ENCODE measurements at regions not wholly inside any gene's neighbourhood (a gene's known extent, or its start where the extent isn't known, plus 50 kb on each side); places are given as distances from the start of the nearest gene placed in this dataset.
"Not testable (repeated sequence)": the region's sequence is repeated elsewhere in the genome, so short reads cannot be mapped to it uniquely, and the experiment has no call there.

DNA sequence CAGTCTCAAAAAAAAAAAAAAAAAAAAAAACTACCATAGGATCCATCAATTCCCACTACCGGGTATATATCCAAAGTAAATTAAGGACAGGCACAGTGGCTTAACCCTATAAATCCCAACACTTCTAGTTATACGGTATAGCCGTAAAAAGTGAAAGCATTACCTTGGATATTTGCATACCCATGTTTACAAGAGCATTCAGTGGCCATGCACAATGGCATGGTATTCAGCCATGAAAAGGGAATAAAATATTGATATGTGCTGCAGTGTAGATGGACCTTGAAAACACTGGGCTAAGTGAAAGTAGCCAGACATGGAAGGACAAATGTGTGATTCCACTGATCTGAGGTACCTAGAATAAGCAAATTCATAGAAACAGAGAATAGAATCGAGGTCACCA, 111.8 kb upstream of the CAB39 start (continued):
- TF ChIP-seq, protein P1, sequence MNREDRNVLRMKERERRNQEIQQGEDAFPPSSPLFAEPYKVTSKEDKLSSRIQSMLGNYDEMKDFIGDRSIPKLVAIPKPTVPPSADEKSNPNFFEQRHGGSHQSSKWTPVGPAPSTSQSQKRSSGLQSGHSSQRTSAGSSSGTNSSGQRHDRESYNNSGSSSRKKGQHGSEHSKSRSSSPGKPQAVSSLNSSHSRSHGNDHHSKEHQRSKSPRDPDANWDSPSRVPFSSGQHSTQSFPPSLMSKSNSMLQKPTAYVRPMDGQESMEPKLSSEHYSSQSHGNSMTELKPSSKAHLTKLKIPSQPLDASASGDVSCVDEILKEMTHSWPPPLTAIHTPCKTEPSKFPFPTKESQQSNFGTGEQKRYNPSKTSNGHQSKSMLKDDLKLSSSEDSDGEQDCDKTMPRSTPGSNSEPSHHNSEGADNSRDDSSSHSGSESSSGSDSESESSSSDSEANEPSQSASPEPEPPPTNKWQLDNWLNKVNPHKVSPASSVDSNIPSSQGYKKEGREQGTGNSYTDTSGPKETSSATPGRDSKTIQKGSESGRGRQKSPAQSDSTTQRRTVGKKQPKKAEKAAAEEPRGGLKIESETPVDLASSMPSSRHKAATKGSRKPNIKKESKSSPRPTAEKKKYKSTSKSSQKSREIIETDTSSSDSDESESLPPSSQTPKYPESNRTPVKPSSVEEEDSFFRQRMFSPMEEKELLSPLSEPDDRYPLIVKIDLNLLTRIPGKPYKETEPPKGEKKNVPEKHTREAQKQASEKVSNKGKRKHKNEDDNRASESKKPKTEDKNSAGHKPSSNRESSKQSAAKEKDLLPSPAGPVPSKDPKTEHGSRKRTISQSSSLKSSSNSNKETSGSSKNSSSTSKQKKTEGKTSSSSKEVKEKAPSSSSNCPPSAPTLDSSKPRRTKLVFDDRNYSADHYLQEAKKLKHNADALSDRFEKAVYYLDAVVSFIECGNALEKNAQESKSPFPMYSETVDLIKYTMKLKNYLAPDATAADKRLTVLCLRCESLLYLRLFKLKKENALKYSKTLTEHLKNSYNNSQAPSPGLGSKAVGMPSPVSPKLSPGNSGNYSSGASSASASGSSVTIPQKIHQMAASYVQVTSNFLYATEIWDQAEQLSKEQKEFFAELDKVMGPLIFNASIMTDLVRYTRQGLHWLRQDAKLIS (CRISPR knock-in tag; IDR thresholded peaks at IDR 0.05; ENCODE audit: borderline replicate concordance) = no peak
- TF ChIP-seq NR1H2 (CRISPR knock-in tag; IDR thresholded peaks at IDR 0.05) = no peak
- TF ChIP-seq ZNF232 (CRISPR knock-in tag; IDR thresholded peaks at IDR 0.05) = no peak
- no peak for TF ChIP-seq RELA (CRISPR knock-in tag; IDR thresholded peaks at IDR 0.05; ENCODE audit: borderline replicate concordance)
- TF ChIP-seq, protein P2, sequence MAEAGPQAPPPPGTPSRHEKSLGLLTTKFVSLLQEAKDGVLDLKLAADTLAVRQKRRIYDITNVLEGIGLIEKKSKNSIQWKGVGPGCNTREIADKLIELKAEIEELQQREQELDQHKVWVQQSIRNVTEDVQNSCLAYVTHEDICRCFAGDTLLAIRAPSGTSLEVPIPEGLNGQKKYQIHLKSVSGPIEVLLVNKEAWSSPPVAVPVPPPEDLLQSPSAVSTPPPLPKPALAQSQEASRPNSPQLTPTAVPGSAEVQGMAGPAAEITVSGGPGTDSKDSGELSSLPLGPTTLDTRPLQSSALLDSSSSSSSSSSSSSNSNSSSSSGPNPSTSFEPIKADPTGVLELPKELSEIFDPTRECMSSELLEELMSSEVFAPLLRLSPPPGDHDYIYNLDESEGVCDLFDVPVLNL (CRISPR knock-in tag; IDR thresholded peaks at IDR 0.05; ENCODE audit: borderline replicate concordance, low read depth) = no peak

DNA sequence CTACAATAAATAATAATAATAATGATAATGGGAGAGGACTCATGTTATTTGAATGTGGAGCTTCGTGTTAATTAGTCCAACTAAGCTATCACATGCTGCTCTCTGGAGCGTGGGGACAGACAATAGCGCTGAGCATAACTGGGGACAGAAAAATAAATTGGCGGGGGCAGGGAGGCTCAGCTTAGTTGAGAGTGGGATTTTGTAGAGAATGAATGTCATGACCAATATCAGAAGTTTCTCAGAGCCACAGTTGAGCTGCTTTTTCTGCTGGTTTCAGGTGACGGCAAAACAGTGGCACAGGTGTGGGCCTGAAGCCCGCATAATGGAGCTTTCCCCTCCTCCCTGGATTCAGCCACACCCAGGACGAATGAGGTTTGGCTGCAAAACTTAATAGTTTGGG, 111.1 kb upstream of the CAB39 start:
- no peak overlapping the region for H3K27ac Mint-ChIP-seq
- ATAC-seq = no peak
- no peaks in the 10 kb centered on the region for H3K27me3 Mint-ChIP-seq (ENCODE audit: low read depth)
- ChIA-PET CTCF (interaction anchor here (0.6 to 2.3 kb wide), 2 partner anchors 9 to 534 kb away, joined by 3 to 6 read pairs; no protein-coding TSS in a partner anchor), POLR2A (no interaction called here)
- peaks cover 5% of the 10 kb centered on the region for H3K4me1 Mint-ChIP-seq
- no peak for DNase-seq (ENCODE audit: low spot score)
- peaks cover 4% of the 10 kb centered on the region for H3K36me3 Mint-ChIP-seq
- no peak overlapping the region for H3K4me3 Mint-ChIP-seq
- H3K9me3 Mint-ChIP-seq = peaks cover 11% of the 10 kb centered on the region
- TF ChIP-seq, protein P3, sequence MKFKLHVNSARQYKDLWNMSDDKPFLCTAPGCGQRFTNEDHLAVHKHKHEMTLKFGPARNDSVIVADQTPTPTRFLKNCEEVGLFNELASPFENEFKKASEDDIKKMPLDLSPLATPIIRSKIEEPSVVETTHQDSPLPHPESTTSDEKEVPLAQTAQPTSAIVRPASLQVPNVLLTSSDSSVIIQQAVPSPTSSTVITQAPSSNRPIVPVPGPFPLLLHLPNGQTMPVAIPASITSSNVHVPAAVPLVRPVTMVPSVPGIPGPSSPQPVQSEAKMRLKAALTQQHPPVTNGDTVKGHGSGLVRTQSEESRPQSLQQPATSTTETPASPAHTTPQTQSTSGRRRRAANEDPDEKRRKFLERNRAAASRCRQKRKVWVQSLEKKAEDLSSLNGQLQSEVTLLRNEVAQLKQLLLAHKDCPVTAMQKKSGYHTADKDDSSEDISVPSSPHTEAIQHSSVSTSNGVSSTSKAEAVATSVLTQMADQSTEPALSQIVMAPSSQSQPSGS (CRISPR knock-in tag; IDR thresholded peaks at IDR 0.05; ENCODE audit: borderline replicate concordance, low read depth) = no peak
- TF ChIP-seq RORB (CRISPR knock-in tag; IDR thresholded peaks at IDR 0.05) (no peak), ZNF263 (CRISPR knock-in tag; IDR thresholded peaks at IDR 0.05; ENCODE audit: low read depth) (no peak), CBFB (CRISPR knock-in tag; IDR thresholded peaks at IDR 0.05; ENCODE audit: low read depth) (no peak), MXD4 (CRISPR knock-in tag; IDR thresholded peaks at IDR 0.05; ENCODE audit: borderline replicate concordance) (no peak)
- TF ChIP-seq, protein P4, sequence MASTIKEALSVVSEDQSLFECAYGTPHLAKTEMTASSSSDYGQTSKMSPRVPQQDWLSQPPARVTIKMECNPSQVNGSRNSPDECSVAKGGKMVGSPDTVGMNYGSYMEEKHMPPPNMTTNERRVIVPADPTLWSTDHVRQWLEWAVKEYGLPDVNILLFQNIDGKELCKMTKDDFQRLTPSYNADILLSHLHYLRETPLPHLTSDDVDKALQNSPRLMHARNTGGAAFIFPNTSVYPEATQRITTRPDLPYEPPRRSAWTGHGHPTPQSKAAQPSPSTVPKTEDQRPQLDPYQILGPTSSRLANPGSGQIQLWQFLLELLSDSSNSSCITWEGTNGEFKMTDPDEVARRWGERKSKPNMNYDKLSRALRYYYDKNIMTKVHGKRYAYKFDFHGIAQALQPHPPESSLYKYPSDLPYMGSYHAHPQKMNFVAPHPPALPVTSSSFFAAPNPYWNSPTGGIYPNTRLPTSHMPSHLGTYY (CRISPR knock-in tag; IDR thresholded peaks at IDR 0.05) = no peak

DNA sequence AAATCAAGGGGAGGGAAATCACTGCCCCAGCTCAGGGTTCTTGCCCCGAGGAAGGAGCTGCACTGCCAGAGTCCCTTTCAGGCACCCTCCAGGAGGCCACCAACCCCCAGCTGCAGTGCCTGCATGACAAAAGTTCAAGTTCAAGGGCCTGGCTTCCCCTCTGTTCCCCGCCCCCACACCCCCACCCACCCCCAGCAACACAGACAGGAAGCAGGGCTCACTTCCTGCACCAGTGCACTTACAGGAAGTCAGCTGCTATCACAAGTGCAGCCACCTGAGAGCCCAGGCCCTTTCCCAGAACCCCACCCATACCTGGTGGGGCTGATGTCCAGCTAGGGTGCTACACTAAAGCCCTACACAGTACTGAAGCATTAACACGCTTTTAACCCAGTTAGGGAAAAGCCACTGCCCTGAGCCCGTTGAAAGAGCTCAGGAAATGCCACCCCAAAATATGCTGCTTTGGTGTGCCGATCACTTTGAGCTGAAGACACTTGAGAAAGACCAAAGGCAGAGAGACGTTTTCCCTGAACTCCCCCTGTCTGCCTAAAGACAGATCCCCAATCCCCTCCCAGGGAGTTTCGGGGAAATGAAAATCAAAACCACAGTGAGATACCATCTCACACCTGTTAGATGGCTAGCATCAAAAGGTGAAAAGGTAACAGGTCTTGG, 109.9 kb upstream of the CAB39 start:
- ChIA-PET CTCF (interaction anchor here (0.6 to 2.3 kb wide), 3 partner anchors 15 to 535 kb away, joined by 3 to 6 read pairs (median 4); no protein-coding TSS in a partner anchor), POLR2A (no interaction called here)
- Mint-ChIP-seq H3K4me1 (peaks cover 5% of the 10 kb centered on the region), H3K27ac (no peak overlapping the region), H3K4me3 (no peak overlapping the region), H3K36me3 (peaks cover 4% of the 10 kb centered on the region), H3K27me3 (ENCODE audit: low read depth) (no peaks in the 10 kb centered on the region), H3K9me3 (peaks cover 11% of the 10 kb centered on the region)
- DNase-seq (ENCODE audit: low spot score) (no peak), ATAC-seq (no peak)
- TF ChIP-seq ZNF263 (CRISPR knock-in tag; IDR thresholded peaks at IDR 0.05; ENCODE audit: low read depth) = no peak
- TF ChIP-seq MYBL2 (CRISPR knock-in tag; IDR thresholded peaks at IDR 0.05) = no peak
- TF ChIP-seq, protein P5, sequence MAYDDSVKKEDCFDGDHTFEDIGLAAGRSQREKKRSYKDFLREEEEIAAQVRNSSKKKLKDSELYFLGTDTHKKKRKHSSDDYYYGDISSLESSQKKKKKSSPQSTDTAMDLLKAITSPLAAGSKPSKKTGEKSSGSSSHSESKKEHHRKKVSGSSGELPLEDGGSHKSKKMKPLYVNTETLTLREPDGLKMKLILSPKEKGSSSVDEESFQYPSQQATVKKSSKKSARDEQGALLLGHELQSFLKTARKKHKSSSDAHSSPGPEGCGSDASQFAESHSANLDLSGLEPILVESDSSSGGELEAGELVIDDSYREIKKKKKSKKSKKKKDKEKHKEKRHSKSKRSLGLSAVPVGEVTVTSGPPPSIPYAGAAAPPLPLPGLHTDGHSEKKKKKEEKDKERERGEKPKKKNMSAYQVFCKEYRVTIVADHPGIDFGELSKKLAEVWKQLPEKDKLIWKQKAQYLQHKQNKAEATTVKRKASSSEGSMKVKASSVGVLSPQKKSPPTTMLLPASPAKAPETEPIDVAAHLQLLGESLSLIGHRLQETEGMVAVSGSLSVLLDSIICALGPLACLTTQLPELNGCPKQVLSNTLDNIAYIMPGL (CRISPR knock-in tag; IDR thresholded peaks at IDR 0.05) = no peak
- no peak for TF ChIP-seq GRHL2 (CRISPR knock-in tag; IDR thresholded peaks at IDR 0.05; ENCODE audit: insufficient replicate concordance, severe bottlenecking)
- TF ChIP-seq SOX15 (CRISPR knock-in tag; IDR thresholded peaks at IDR 0.05) = no peak
- no peak for TF ChIP-seq HMGA2 (CRISPR knock-in tag; IDR thresholded peaks at IDR 0.05)
- TF ChIP-seq ATF1 (CRISPR knock-in tag; IDR thresholded peaks at IDR 0.05) = no peak

DNA sequence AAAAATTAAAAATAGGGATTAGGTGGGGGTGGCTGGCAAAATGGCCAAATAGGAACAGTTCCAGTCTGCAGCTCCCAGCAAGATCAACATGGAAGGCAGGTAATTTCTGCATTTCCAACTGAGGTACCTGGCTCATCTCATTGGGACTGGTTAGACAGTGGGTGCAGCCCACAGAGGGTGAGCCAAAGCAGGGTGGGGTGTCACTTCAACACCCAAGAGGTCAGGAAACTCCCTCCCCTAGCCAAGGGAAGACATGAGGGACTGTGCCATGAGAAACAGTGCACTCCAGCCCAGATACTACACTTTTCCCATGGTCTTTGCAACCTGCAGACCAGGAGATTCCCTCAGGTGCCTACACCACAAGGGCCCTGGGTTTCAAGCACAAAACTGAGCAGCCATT, 109.3 kb upstream of the CAB39 start:
- H3K27me3 Mint-ChIP-seq (ENCODE audit: low read depth); DNase-seq (ENCODE audit: low spot score); POLR2A ChIA-PET; H3K4me3 Mint-ChIP-seq; H3K4me1 Mint-ChIP-seq; ATAC-seq; H3K27ac Mint-ChIP-seq; H3K36me3 Mint-ChIP-seq: not testable (repeated sequence)
- H3K9me3 Mint-ChIP-seq = peaks cover 11% of the 10 kb centered on the region
- CTCF ChIA-PET = interaction anchor here (1.3 to 2.3 kb wide), 2 partner anchors 443 to 536 kb away, joined by 4 to 6 read pairs; no protein-coding TSS in a partner anchor

DNA sequence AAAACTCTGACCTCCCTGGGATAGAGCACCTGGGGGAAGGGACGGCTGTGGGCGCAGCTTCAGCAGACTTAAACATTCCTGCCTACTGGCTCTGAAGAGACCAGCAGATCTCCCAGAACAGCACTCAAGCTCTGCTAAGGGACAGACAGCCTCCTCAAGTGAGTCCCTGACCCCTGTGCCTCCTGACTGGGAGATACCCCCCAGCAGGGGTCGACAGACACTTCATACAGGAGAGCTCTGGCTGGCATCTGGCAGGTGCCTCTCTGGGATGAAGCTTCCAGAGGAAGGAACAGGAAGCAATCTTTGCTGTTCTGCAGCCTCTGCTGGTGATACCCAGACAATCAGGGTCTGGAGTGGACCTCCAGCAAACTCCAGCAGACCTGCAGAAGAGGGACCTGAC, 108.5 kb upstream of the CAB39 start:
- H3K27me3 Mint-ChIP-seq (ENCODE audit: low read depth); CTCF ChIA-PET; H3K4me3 Mint-ChIP-seq; POLR2A ChIA-PET; H3K36me3 Mint-ChIP-seq; H3K27ac Mint-ChIP-seq; ATAC-seq; H3K4me1 Mint-ChIP-seq; DNase-seq (ENCODE audit: low spot score): not testable (repeated sequence)
- H3K9me3 Mint-ChIP-seq = peaks cover 15% of the 10 kb centered on the region
